C4-2B (cell line): ENCODE measurements at regions not wholly inside any gene's neighbourhood (a gene's known extent, or its start where the extent isn't known, plus 50 kb on each side); places are given as distances from the start of the nearest gene placed in this dataset.

Source experiments
- H3K27ac ChIP-seq: fragments of 450-650 bp; 2 replicates; pipeline ENCODE4 v1.5.1; 2017
- ZFX ChIP-seq: fragments of 450-650 bp; IDR thresholded peaks from 2 replicates; pipeline ENCODE4 v1.6.1; 2017
- TF ChIP-seq, protein P1 (sequence below): fragments of 450-650 bp; conservative IDR thresholded peaks from 2 replicates; pipeline ENCODE4 v1.5.1; 2017; ENCODE audit warnings: mild to moderate bottlenecking

DNA sequence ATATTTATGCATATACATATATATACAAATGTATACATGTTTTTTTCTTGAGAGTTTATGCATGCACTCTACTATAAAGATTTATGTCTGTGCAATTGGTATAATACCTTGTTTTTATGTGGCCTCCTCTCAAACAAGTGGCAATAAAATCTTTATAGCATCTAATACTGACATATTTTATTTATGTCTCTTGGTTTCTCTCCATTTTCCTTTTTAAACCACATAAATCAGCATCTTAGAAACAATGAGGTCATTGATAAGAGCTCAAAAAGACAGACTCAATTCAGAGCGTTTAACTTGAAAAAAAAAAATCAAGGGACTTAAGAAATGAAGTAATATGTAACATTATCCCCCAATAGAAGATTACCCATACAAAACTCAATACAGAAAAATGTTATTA is 1442.2 kb upstream of the ALCAM start:
- H3K27ac ChIP-seq, result no peak overlapping the region
- TF ChIP-seq, protein P1, sequence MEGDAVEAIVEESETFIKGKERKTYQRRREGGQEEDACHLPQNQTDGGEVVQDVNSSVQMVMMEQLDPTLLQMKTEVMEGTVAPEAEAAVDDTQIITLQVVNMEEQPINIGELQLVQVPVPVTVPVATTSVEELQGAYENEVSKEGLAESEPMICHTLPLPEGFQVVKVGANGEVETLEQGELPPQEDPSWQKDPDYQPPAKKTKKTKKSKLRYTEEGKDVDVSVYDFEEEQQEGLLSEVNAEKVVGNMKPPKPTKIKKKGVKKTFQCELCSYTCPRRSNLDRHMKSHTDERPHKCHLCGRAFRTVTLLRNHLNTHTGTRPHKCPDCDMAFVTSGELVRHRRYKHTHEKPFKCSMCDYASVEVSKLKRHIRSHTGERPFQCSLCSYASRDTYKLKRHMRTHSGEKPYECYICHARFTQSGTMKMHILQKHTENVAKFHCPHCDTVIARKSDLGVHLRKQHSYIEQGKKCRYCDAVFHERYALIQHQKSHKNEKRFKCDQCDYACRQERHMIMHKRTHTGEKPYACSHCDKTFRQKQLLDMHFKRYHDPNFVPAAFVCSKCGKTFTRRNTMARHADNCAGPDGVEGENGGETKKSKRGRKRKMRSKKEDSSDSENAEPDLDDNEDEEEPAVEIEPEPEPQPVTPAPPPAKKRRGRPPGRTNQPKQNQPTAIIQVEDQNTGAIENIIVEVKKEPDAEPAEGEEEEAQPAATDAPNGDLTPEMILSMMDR, result no peak
- TF ChIP-seq ZFX, result no peak

DNA sequence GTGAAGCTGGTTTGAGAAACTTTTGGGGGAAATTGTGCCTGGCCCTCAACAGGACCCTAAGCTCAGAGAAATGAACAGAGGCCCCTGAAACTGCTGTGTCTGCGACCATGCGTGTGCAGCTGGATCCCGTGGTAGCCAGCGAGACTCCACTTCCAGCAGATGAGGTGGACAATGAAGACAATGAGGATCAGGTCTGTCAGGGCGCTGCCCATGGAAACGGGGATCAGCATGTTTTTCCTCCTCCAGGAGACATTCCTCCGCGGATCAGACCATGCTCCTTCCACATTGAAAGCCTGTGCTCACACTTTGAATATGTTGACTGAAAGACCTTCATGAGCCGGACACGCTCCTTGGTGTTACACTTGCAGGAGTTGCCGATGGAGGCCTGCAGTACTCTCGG is 1439.8 kb upstream of the ALCAM start:
- H3K27ac ChIP-seq, result no peak overlapping the region
- TF ChIP-seq ZFX, result no peak
- TF ChIP-seq, protein P1, result no peak

DNA sequence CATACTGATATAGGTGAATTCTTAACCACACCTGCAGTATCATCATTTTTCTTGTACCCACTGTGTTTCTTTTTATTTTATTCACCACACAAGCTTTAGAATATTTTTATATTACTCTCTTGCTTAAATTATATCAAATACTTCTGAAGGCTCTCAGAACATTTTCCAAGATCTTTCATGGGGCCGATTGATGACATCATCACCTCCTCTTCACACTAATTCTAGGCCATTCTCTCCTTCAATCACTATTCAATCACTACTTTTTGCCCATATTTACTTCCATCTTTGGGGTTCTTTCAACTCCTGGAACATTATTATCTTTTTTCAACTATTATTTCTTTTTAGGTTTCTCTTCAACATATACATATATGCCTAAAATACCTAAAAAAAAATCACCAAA is 1438.8 kb upstream of the ALCAM start:
- no peak overlapping the region for H3K27ac ChIP-seq
- TF ChIP-seq ZFX, result no peak
- TF ChIP-seq, protein P1, result no peak

DNA sequence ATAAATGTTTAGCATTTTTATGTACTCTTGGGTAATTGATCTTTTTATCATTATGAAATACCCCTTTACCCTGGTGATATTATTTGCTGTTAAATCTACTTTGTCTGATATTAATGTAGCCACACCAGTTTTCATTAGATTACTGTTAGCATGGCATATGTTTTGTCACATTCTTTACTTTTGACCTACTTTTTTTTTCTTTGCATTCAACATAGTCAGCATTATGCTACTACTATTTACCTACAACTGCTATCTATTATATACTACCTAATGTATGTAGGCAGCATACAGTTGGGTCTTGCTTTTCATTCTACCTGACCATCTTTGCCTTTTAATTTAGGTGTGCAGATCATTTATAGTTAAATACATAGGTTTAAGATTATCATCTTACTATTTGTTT is 1429.6 kb upstream of the ALCAM start:
- TF ChIP-seq, protein P1, result no peak
- no peak for TF ChIP-seq ZFX
- no peak overlapping the region for H3K27ac ChIP-seq

DNA sequence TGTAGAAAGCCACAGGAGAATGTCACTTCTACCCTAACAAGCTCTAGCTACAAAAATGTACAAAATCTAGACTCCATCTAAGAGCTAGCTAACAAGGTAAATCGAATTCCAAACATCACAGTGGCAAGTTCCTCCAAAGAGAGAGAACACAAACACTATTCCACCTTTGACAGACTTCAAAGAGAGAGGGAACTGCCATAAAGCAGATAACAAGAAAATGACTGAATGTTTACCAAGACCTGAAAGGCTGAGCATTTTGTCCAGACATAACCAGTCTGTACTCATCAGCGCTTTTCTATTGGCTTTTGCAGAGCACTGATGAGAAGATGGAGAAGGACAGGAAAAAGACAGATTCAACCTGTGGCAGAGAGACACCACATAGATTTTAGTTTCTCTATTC is 1419.6 kb upstream of the ALCAM start:
- no peak for TF ChIP-seq ZFX
- TF ChIP-seq, protein P1, result no peak
- H3K27ac ChIP-seq, result no peak overlapping the region

DNA sequence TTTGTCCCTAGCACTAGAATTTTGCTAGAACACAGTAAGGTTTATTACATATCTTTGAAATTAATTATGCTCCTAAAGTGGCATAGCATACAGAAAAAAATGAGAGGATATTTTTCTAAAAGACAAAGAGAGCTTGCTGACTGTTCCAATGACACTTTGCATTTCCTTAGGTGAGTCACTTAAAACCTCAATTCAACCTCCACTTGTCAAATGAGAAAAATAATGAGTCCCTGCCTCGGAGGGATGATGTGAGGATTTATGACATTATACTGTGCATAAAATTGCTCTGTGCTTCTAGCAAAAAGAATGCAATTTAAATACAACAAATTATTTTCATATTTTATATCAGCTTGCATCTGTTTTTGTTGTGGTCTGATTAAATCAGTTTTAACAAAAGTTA is 1417.0 kb upstream of the ALCAM start:
- TF ChIP-seq ZFX, result no peak
- TF ChIP-seq, protein P1, result no peak
- H3K27ac ChIP-seq, result no peak overlapping the region

DNA sequence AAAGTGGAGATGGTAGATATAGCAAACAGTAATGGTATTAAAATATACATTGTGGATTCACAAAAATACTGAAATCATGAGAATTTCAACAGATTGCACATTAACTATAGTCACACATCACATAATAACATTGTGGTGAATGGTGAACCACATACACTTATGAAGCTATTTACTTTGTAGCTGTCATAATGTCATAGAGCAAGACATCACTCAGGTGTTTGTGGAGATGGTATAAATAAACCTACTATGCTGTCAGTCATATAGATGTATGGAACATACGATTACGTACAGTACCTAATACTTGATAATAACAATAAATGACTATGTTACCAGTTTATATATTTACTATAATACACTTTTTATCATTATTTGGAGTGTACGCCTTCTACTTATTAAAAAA is 1416.0 kb upstream of the ALCAM start:
- no peak overlapping the region for H3K27ac ChIP-seq
- TF ChIP-seq, protein P1, result no peak
- TF ChIP-seq ZFX, result no peak
